Glomerular visceral epithelial cell (primary cell): ENCODE measurements at regions not wholly inside any gene's neighbourhood (a gene's known extent, or its start where the extent isn't known, plus 50 kb on each side); places are given as distances from the start of the nearest gene placed in this dataset.
"Not testable (repeated sequence)": the region's sequence is repeated elsewhere in the genome, so short reads cannot be mapped to it uniquely, and the experiment has no call there.

ENCODE experiments used
- DNase-seq: peaks from one replicate; pipeline ENCODE4 v3.0.0-alpha.2; 2016; ENCODE audit errors: extremely low spot score

GRCh38 chr10:42987121-42987541, 89.7 kb upstream of the RET start:
- no peak for DNase-seq

GRCh38 chr10:42987575-42987974, 89.3 kb upstream of the RET start:
- no peak for DNase-seq

GRCh38 chr10:42988069-42988468, 88.8 kb upstream of the RET start:
- DNase-seq: no peak

- DNase-seq: no peak
Observed at GRCh38 chr10:42988517-42989395, 88.1 kb upstream of the RET start.

- DNase-seq: no peak
Observed at GRCh38 chr10:42989481-42989921, 87.4 kb upstream of the RET start.

GRCh38 chr10:42990016-42990720, 86.7 kb upstream of the RET start:
- no peak for DNase-seq

GRCh38 chr10:42990721-42991441, 86.0 kb upstream of the RET start:
- no peak for DNase-seq

GRCh38 chr10:42991442-42992098, 85.3 kb upstream of the RET start:
- DNase-seq: no peak

- no peak for DNase-seq
Observed at GRCh38 chr10:42992156-42992956, 84.5 kb upstream of the RET start.

GRCh38 chr10:42992957-42993390, 83.9 kb upstream of the RET start:
- DNase-seq: no peak

- DNase-seq: not testable (repeated sequence)
Observed at GRCh38 chr10:42994909-42995308, 82.0 kb upstream of the RET start.

- DNase-seq: no peak
Observed at GRCh38 chr10:42995537-42995936, 81.3 kb upstream of the RET start.

- no peak for DNase-seq
Observed at GRCh38 chr10:42996588-42996987, 80.3 kb upstream of the RET start.

- DNase-seq: no peak
Observed at GRCh38 chr10:42997151-42997848, 79.6 kb upstream of the RET start.

- no peak for DNase-seq
Observed at GRCh38 chr10:42997849-42998165, 79.1 kb upstream of the RET start.

- no peak for DNase-seq
Observed at GRCh38 chr10:42998481-42999384, 78.1 kb upstream of the RET start.

GRCh38 chr10:42999385-43000020, 77.4 kb upstream of the RET start:
- DNase-seq: no peak

GRCh38 chr10:43000021-43000411, 76.9 kb upstream of the RET start:
- DNase-seq: no peak
